ENCODE measurements at regions not wholly inside any gene's neighbourhood (a gene's known extent, or its start where the extent isn't known, plus 50 kb on each side); places are given as distances from the start of the nearest gene placed in this dataset.
A peak's percentile ranks its signal among the peaks of the same experiment; 100 is the strongest.
"Not testable (repeated sequence)": the region's sequence is repeated elsewhere in the genome, so short reads cannot be mapped to it uniquely, and the experiment has no call there.

DNA sequence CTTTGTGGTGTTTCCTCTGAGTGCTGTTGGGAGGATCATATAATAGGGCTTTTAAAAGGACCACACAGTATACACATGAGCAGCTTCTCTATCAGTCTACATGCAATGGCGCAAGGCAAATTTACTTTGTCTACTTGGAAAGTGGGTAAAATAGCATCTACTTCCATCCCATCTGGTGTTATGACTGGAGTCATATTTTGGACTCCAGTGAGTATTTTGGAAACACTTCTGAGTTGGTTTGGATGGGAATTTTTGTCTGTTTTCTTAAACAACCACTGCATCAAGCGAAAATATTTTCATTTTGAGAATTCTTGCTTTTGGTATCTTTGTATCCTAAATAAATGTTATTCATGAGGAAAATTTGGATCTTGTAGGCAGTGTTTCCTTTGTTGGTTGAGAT, 220.8 kb downstream of the NMUR2 start:
- TF ChIP-seq GATA1 (IDR thresholded peaks at IDR 0.05; ENCODE audit: low read depth, low read length) = no peak
- TF ChIP-seq POLR2A (IDR thresholded peaks at IDR 0.05; ENCODE audit: low read length) = no peak

DNA sequence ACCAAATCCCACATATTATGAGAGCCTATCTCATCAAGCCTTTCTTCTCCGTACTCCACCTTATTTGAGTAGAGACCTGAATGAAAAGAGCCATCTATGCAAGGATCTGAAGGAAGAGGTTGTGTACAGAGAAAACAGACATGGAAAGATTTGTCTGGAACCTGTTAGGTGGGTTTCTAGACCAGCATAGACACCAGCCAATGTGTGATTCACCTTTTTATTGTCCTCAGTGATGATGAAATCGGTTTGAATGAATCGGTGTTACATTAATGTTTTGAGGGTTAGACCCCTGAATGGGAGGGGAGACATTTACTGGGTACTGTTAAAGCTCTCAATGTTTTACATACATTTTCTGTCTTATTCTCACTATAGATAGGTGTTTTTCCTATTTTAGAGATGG, 223.6 kb downstream of the NMUR2 start:
- TF ChIP-seq GATA1 (IDR thresholded peaks at IDR 0.05; ENCODE audit: low read depth, low read length) (no peak), POLR2A (IDR thresholded peaks at IDR 0.05; ENCODE audit: low read length) (no peak)
- DNase-seq = no peak

More for the DNA sequence above, 220.8 kb downstream of the NMUR2 start:
- DNase-seq = no peak

DNA sequence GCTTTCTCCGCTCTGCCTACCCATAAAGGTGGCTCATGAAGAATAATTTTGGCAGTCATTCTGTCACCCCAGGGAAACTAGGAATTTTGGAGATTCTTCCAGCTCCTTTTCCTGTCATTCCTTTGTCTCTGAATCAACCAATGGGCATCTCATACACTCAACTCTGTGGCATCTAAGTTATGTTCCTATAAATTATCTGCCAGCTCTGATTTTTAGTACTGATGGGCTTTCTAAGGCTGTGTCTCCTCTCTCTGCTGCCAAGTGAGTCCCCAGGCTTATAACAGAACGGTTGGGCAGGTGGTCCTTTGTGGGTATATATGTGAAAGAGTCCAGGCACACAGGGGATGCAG, 226.8 kb downstream of the NMUR2 start:
- DNase-seq = no peak
- TF ChIP-seq GATA1 (IDR thresholded peaks at IDR 0.05; ENCODE audit: low read depth, low read length) = no peak
- no peak for TF ChIP-seq POLR2A (IDR thresholded peaks at IDR 0.05; ENCODE audit: low read length)

DNA sequence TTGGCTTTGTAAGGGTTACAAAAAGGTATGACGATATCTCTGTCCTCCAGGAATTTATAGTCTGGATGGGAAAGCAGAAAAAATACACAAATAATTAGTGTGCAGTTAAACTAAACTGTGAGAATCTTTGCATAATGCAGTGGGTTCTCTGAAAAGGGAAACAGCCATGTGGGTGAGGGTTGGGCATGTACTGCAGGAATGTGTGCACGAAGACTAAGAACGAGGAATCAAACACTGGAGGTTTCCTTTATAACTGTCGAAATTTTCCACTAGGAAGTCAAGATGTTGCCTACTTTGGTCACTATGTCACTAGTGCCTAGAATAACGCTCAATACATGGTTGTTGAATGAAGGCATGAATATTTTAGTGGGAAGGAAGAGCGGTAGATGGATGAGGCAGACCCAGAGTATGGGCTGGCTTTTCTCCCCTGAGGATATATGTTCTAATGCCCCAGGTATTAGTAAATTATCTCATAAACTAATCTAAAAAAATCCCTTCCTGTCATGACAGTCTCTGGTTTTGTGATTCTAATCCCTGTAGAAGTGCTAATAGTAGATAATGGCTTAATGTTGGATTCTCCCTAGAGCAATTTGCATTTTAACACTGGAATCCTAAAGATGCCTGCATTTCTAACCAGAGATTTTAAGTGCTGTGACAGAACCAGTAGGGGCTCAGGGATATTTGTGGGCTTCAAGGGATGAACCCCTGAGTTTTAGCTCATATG, 227.3 kb downstream of the NMUR2 start:
- DNase-seq = no peak
- no peak for TF ChIP-seq GATA1 (IDR thresholded peaks at IDR 0.05; ENCODE audit: low read depth, low read length)
- TF ChIP-seq POLR2A (IDR thresholded peaks at IDR 0.05; ENCODE audit: low read length) = no peak

DNA sequence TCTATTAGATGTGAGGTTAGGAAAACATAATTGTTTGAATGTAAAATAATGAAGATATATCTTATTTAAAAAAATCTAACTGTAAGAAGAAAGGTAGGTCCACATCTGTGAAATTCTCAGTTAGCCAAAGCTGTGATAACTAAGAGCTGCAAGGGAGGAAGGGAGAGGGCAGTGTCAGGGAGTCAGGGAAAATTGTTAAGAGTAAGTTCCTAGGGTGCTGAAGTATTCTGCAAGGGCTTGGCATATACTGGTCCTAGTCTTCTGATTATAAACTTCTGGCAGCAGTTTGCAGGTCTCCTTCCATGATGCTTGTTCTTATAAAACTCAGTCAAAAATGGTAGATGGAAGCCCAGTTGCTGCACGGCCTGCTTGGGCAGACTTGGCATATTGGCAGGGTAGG, 233.2 kb downstream of the NMUR2 start:
- no peak for DNase-seq
- TF ChIP-seq GATA1 (IDR thresholded peaks at IDR 0.05; ENCODE audit: low read depth, low read length) (no peak), POLR2A (IDR thresholded peaks at IDR 0.05; ENCODE audit: low read length) (no peak)

DNA sequence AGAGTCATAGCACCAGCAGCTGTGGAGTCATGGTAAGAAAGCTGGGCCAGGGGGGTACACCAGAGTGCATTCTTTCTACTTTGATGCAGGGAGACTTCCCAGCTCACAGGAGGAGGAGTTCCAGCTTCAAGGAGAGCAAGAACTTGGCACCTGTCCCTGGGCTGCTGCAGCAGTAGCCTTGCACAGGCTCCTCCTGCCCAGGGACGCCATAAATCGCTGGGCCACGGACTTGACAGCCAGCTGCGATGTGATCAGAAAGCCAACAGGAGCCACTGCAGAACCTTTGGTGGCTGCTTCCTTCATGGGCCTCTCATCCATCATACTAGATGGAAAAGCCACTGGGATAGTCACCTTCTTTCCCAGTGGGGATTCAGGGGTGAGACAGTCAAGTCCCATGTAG, 234.7 kb downstream of the NMUR2 start:
- no peak for DNase-seq
- TF ChIP-seq POLR2A (IDR thresholded peaks at IDR 0.05; ENCODE audit: low read length) = no peak
- TF ChIP-seq GATA1 (IDR thresholded peaks at IDR 0.05; ENCODE audit: low read depth, low read length) = no peak

DNA sequence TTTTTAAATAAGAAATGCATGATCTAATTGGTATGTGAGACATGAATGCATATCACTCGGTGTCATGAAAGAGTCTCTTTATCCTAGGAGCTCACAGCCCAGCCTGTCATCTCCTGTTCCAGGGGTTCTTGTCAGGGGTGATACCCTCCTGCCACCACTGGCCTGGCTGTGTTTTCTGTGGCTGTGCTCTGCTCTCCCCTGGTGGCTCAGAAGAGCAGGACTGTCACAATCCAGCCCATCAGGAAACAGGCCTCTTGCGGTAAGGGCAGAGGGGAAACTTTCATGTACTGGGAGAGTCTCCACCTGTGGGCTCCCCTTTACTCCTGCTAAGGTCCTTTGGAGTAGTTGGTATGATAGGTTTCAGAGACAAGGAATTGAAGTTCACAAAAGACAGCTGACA, 240.2 kb upstream of the GLRA1 start:
- TF ChIP-seq GATA1 (IDR thresholded peaks at IDR 0.05; ENCODE audit: low read depth, low read length) (no peak), POLR2A (IDR thresholded peaks at IDR 0.05; ENCODE audit: low read length) (no peak)
- no peak for DNase-seq

DNA sequence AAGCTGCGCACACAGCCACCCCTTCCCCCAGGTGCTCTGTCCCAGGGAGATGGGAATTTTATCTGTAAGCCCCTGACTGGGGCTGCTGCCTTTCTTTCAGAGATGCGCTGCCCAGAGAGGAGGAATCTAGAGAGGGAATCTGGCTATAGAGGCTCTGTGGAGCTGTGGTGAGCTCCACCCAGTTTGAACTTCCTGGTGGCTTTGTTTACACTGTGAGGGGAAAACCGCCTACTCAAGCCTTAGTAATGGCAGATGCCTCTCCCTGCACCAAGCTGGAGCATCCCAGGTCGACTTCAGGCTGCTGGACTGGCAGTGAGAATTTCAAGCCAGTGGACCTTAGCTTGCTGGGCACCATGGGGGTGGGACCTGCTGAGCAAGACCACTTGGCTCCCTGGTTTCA, 235.2 kb upstream of the GLRA1 start:
- not testable (repeated sequence) for DNase-seq

DNA sequence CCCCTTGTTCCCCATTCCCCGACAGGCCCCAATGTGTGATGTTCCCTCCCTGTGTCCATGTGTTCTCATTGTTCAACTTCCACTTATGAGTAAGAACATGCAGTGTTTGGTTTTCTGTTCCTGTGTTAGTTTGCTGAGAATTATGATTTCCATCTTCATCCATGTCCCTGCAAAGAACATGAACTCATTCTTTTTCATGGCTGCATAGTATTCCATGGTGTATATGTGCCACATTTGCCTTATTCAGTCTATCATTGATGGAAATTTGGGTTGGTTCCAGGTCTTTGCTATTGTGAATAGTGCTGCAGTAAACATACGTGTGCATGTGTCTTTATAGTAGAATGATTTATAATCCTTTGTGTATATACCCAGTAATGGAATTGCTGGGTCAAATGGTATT, 229.8 kb upstream of the GLRA1 start:
- not testable (repeated sequence) for DNase-seq

DNA sequence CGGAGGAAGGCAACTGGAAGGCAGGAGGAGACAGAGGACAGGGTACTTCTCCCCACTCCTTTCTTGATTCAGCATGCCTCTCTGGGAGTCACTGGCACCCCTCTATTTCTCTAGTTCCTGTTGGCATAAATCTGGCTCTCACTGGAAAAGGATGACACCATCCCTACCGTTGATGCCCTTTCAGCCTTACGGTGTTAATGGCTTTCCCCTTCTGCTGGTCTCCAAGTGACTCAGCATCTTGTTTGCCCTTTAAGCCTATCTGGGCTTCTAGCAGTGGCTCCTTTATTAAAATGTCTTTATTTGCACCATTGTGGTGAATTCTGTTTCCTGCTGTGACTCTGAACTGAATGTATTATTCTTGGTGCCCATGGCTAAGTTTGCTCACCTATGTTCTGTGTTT, 227.3 kb upstream of the GLRA1 start:
- DNase-seq = no peak
- TF ChIP-seq POLR2A (IDR thresholded peaks at IDR 0.05; ENCODE audit: low read length) (no peak), GATA1 (IDR thresholded peaks at IDR 0.05; ENCODE audit: low read depth, low read length) (no peak)

DNA sequence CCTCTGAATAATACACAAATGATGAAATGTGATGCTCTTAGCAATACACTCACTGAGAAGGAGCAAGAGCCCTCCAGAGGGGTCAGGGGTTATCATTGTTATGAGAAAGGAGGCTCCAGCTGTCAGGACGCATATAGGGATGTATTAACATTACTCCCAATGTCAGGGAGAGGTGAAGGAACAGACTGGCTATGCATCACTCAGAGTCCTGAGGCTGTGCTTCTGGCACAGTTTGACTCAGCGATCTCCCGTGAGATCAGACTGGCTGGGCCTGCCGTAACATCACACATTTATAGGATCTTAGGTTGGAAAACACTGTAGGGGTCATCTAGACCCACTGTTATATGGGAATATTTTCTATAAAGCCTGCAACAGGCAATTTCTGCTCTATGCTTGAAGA, 226.5 kb upstream of the GLRA1 start:
- TF ChIP-seq GATA1 (IDR thresholded peaks at IDR 0.05; ENCODE audit: low read depth, low read length) (no peak), POLR2A (IDR thresholded peaks at IDR 0.05; ENCODE audit: low read length) (no peak)
- DNase-seq = no peak

DNA sequence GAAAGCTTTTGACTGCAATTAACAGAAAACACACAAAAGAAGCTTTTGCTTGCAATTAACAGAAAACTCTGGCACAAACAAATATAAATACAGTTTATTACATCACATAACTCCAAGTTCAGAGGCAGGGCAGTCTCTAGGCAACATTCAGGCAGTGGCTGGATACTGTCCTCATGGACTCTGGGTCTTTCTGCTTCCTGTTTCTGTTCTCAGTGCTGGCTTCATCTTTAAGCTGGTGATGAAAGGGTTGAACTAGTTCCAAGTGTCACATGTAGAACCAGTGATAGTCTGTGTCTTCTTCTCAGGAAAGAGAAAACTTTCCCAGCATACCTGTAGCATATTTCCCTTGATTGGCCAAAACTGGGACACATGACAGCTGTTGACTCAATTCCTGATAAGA, 222.6 kb upstream of the GLRA1 start:
- TF ChIP-seq POLR2A (IDR thresholded peaks at IDR 0.05; ENCODE audit: low read length) (no peak), GATA1 (IDR thresholded peaks at IDR 0.05; ENCODE audit: low read depth, low read length) (no peak)
- DNase-seq = no peak

DNA sequence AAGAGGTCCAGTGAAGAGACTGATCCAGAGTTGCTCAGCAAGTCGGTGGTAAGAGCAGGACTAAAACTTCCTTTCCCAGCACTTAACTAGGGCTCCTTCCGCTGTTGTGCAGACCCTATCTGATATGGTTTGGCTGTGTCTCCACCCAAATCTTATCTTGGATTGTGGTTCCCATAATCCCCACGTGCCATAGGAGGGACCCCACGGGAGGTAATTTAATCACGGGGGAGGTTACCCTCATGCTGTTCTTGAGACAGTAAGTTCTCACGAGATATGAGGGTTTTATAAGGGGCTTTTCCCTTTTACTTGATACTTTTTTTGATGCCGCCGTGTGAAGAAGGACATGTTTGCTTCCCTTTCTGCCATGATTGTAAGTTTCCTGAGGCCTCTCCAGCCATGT, 221.9 kb upstream of the GLRA1 start:
- no peak for TF ChIP-seq GATA1 (IDR thresholded peaks at IDR 0.05; ENCODE audit: low read depth, low read length)
- no peak for TF ChIP-seq POLR2A (IDR thresholded peaks at IDR 0.05; ENCODE audit: low read length)
- no peak for DNase-seq

DNA sequence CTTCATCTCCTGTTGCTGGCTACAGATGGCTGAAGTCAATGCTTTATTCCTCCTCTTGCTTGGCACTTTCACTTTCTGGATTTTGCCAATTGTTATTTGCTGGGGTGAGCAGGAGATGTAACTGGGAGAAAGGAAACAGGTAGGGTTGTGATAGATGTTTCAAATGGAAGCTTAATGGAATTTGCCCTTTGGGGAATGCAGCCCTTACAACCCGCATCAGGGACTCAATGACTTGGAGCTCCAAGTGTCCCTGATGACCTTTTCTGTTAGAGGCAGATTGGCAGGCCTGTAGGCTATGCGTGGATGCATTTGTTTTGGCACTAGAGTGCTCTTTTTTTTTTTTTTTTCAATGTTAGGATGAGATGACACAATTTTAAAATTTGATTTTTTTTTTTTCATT, 219.9 kb upstream of the GLRA1 start:
- TF ChIP-seq GATA1 (IDR thresholded peaks at IDR 0.05; ENCODE audit: low read depth, low read length) (no peak), POLR2A (IDR thresholded peaks at IDR 0.05; ENCODE audit: low read length) (no peak)
- no peak for DNase-seq

DNA sequence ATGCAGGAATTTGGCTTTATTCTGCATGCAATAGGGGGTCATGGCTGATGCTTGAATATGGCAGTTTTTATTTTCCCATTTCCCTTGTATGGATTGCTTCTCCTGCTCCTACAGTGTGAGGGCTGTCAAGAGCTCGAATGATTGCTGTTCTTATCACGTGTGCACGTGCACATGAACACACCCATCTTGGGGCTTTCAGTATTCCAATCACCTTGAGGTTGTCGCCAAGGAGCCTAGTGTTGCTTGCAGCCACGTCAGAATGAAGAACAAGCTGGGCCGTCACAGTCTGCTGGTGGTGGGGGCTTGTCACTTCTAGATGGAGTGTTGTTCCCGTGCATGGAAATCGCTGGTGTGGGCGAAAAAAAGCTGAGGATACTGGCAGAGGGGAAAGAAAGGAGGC, 219.4 kb upstream of the GLRA1 start:
- no peak for DNase-seq
- no peak for TF ChIP-seq GATA1 (IDR thresholded peaks at IDR 0.05; ENCODE audit: low read depth, low read length)

DNA sequence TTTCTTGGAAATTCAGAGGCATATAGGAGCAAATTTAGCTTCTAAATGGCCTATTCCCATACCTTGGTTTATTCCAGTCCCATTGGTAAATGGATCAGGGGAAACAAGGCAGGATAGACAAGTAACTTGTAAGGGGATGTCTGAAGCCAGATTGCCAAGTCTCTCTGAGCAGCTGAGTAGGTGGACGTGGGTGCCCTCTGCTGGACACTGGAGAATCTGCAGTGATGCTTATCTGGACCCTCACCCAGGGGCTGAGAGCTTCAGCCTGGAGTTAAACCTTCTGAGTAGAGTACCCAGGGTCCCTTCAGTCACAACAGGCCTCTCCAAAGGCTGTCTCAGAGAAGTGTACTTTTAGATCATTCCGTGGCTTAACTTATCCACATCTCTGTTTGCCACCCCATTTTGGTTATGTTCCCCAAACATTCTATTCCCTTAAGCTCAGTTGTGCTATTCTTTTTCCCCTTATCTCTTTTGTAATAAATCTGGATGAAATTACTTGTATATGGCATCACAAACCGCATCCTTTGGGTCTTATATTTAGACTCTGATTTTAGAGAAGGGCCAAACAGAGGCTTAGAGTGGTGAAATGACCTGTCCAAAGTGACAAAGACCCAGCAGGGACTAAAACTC, 218.3 kb upstream of the GLRA1 start:
- DNase-seq = peak; percentile 50 to 73
- TF ChIP-seq GATA1 (IDR thresholded peaks at IDR 0.05; ENCODE audit: low read depth, low read length) = no peak
- no peak for TF ChIP-seq POLR2A (IDR thresholded peaks at IDR 0.05; ENCODE audit: low read length)

All from erythroblast (primary cell).